ENCODE measurements at regions not wholly inside any gene's neighbourhood (a gene's known extent, or its start where the extent isn't known, plus 50 kb on each side); places are given as distances from the start of the nearest gene placed in this dataset.

DNA sequence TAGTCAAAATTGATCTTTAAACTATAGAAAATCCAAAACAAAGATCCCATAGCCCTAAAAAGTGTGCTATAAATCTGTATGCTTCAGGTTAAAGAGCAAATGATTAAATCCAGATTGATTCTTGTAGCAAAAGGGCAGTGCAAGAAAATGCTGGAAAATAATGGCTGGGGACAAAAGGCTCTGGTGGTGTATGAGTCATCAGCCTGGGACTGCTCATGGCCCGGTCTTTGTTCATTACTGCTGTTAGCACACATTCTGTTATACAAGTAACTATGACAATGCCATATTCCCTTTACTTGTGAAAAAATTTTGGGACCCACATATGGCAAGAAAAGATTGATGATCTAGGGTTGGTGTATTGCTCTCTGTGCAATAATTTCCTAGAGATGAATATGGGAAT, 89.1 kb downstream of the RWDD3 start:
- DNase-seq (no peak), ATAC-seq (no peak)
- no peak for TF ChIP-seq CTCF (IDR thresholded peaks at IDR 0.05)
- no peak overlapping the region for H3K4me3 ChIP-seq
- H3K9me3 ChIP-seq: no peaks in the 10 kb centered on the region
- no peaks in the 10 kb centered on the region for H3K36me3 ChIP-seq (ENCODE audit: low read depth)
- H3K4me1 ChIP-seq (ENCODE audit: low read depth): no peaks in the 10 kb centered on the region
- intact Hi-C loops (cut with DNase I, micrococcal nuclease): no loop called here

DNA sequence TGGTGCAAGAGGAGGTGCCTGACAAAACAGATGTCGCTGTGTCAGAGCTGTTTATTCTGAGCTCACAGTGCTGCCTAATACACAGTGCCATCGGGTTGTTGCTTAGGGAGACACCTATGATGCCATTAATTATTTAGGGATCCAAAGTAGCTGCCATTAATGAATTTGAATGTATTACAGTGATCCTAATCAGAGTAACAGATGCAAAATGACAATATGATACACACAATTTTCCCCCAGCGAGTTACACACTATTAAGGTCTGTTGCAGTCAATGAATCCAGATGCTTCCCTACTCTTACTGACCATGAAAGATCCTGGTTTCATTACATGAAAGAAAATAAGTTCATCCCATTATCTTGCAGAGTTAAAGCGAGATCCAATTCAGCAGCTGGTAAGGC, 91.3 kb downstream of the RWDD3 start:
- no peak for ATAC-seq
- H3K4me1 ChIP-seq (ENCODE audit: low read depth): no peaks in the 10 kb centered on the region
- H3K36me3 ChIP-seq (ENCODE audit: low read depth): no peaks in the 10 kb centered on the region
- H3K9me3 ChIP-seq: no peaks in the 10 kb centered on the region
- intact Hi-C loops (cut with DNase I, micrococcal nuclease): no loop called here
- H3K4me3 ChIP-seq: no peak overlapping the region
- no peak for DNase-seq
- TF ChIP-seq CTCF (IDR thresholded peaks at IDR 0.05): no peak

DNA sequence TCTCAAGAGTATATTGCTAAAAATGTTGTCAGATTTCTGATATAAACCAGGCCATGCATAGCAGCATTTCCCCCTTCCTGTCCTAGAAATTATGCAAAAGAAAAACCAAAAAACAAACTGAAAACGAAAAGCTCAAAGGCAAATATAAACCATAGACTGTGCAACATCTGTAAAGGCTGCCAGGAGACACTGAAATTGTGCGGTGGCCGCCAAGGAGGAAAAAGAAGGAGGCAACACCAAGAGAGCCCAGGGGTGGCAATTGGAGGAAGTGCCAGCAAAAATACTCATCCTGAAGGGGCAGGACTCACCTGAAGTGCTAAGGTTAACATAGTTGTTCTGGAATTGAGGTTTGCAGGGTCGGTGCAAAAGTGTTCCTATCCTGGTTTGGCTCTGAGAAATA, 92.0 kb downstream of the RWDD3 start:
- DNase-seq: no peak
- intact Hi-C loops (cut with DNase I, micrococcal nuclease): no loop called here
- no peak overlapping the region for H3K4me3 ChIP-seq
- no peaks in the 10 kb centered on the region for H3K4me1 ChIP-seq (ENCODE audit: low read depth)
- H3K9me3 ChIP-seq: no peaks in the 10 kb centered on the region
- no peak for TF ChIP-seq CTCF (IDR thresholded peaks at IDR 0.05)
- no peak for ATAC-seq
- no peaks in the 10 kb centered on the region for H3K36me3 ChIP-seq (ENCODE audit: low read depth)

- Histone ChIP-seq H3K36me3 (ENCODE audit: low read depth) (no peaks in the 10 kb centered on the region), H3K4me3 (no peak overlapping the region), H3K4me1 (ENCODE audit: low read depth) (no peaks in the 10 kb centered on the region), H3K9me3 (no peaks in the 10 kb centered on the region)
- ATAC-seq (no peak), DNase-seq (no peak)
- intact Hi-C loops (cut with DNase I, micrococcal nuclease): no loop called here
- no peak for TF ChIP-seq CTCF (IDR thresholded peaks at IDR 0.05)
These were observed 98.7 kb downstream of the RWDD3 start for GRCh38 chr1:95332754-95333153.

- TF ChIP-seq CTCF (IDR thresholded peaks at IDR 0.05): no peak
- intact Hi-C loops (cut with DNase I, micrococcal nuclease): no loop called here
- ATAC-seq: no peak
These were observed 105.4 kb downstream of the RWDD3 start for GRCh38 chr1:95339377-95339776.

DNA sequence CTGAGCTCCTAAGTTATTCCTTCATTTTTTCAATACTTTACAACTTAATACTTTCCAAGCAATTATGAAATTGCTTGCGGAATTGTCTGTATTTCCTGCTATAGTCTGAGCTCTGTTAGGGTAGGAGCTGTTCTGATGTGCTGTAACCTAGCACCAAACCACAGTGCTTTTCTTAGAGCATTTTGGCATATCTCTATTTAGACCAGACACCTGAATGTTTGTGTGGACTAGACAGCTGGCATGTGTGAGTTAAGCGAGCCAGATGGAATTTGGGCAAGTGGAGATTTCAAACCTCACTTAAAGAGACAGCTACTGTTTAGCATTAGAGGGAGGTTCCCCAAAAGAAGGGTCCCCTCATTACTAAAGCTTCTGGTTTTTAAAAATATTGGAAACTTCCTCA, 106.1 kb downstream of the RWDD3 start:
- no peak for DNase-seq
- no peaks in the 10 kb centered on the region for H3K4me1 ChIP-seq (ENCODE audit: low read depth)
- H3K36me3 ChIP-seq (ENCODE audit: low read depth): no peaks in the 10 kb centered on the region
- no peak for ATAC-seq
- no peak for TF ChIP-seq CTCF (IDR thresholded peaks at IDR 0.05)
- intact Hi-C loops (cut with DNase I, micrococcal nuclease): no loop called here
- no peak overlapping the region for H3K4me3 ChIP-seq
- H3K9me3 ChIP-seq: no peaks in the 10 kb centered on the region

More at GRCh38 chr1:95339377-95339776, 105.4 kb downstream of the RWDD3 start:
- Histone ChIP-seq H3K9me3 (no peaks in the 10 kb centered on the region), H3K4me1 (ENCODE audit: low read depth) (no peaks in the 10 kb centered on the region), H3K36me3 (ENCODE audit: low read depth) (no peaks in the 10 kb centered on the region), H3K4me3 (no peak overlapping the region)
- DNase-seq: no peak

All from mucosa of descending colon (tissue), 3 donors.